Caco-2 (cell line): ENCODE measurements at regions not wholly inside any gene's neighbourhood (a gene's known extent, or its start where the extent isn't known, plus 50 kb on each side); places are given as distances from the start of the nearest gene placed in this dataset.

ENCODE experiments used
- BruUV-seq: library from RNA; stranded (reverse); fragments of 400-500 nt; replicated peaks from 2 replicates; lab custom pipeline; 2021; lab: Mats Ljungman, UMichigan
- CTCF ChIA-PET: fragments of 300-600 bp; sonication (Branson Sonifier 250); formaldehyde crosslinking; loops from one replicate; lab custom pipeline; 2022; ENCODE audit warnings: antibody characterized with exemption; lab: Charles Lee
- POLR2A ChIA-PET: fragments of 300-600 bp; sonication (Branson Sonifier 250); formaldehyde crosslinking; loops from one replicate; lab custom pipeline; 2022; ENCODE audit warnings: antibody characterized with exemption; lab: Charles Lee
- DNase-seq, 2 experiments: peaks; one replicate each; pipeline versions ENCODE4 v3.0.0 to v3.0.0-alpha.2; 2020 to 2022
- H3K27me3 ChIP-seq: replicated peaks from 2 replicates; pipeline ENCODE4 v1.6.0; 2011; ENCODE audit warnings: low read length; ENCODE audit not compliant: control insufficient read depth, insufficient read depth
- H3K36me3 ChIP-seq: 2 replicates; pipeline ENCODE4 v1.5.1; 2011; ENCODE audit warnings: low read length; ENCODE audit not compliant: control insufficient read depth, insufficient read depth
- H3K4me1 ChIP-seq: fragments of 250-450 bp; sonication (Bioruptor Pico); 2 replicates; pipeline ENCODE4 v1.5.1; 2020; ENCODE audit warnings: mild to moderate bottlenecking
- H3K4me3 ChIP-seq: 2 replicates; pipeline ENCODE4 v1.5.1; 2011; ENCODE audit warnings: low read depth, mild to moderate bottlenecking, control low read depth, low read length
- H3K9me3 ChIP-seq: fragments of 250-450 bp; sonication (Bioruptor Pico); 2 replicates; pipeline ENCODE4 v1.5.1; 2020; ENCODE audit warnings: mild to moderate bottlenecking, moderate library complexity
- H3K27ac Mint-ChIP-seq: one replicate; pipeline ENCODE4 v1.8.0; 2022; ENCODE audit warnings: mixed read lengths; ENCODE audit not compliant: unreplicated experiment
- H3K27me3 Mint-ChIP-seq: one replicate; pipeline ENCODE4 v1.8.0; 2022; ENCODE audit warnings: mixed read lengths; ENCODE audit not compliant: insufficient read depth, unreplicated experiment
- H3K36me3 Mint-ChIP-seq: one replicate; pipeline ENCODE4 v1.8.0; 2022; ENCODE audit warnings: mild to moderate bottlenecking, mixed read lengths; ENCODE audit not compliant: insufficient read depth, unreplicated experiment
- H3K4me1 Mint-ChIP-seq: one replicate; pipeline ENCODE4 v1.8.0; 2022; ENCODE audit warnings: low read depth, mixed read lengths; ENCODE audit not compliant: unreplicated experiment
- H3K4me3 Mint-ChIP-seq: one replicate; pipeline ENCODE4 v1.8.0; 2022; ENCODE audit warnings: mild to moderate bottlenecking, moderate library complexity, mixed read lengths; ENCODE audit not compliant: unreplicated experiment
- H3K9me3 Mint-ChIP-seq: one replicate; pipeline ENCODE4 v1.8.0; 2022; ENCODE audit warnings: mixed read lengths; ENCODE audit not compliant: unreplicated experiment
- intact Hi-C: fragments of 100-400 bp; cut with micrococcal nuclease; formaldehyde crosslinking; loops from one replicate; pipeline ENCODE4 v1.10.0; 2022; ENCODE audit not compliant: unreplicated experiment
- TF ChIP-seq, protein P1 (sequence below), 2 experiments: fragments of 200-600 bp in 1 of 2; IDR thresholded peaks; 1 replicate in 1 of 2; 2 replicates in 1 of 2; pipeline versions ENCODE4 v1.5.1 to v1.8.0; 2011 to 2022; ENCODE audit warnings: antibody characterized with exemption in 1 of 2, control low read depth in 1 of 2, inconsistent platforms in 1 of 2, low read depth in 1 of 2, low read length in 1 of 2, mild to moderate bottlenecking in 1 of 2, moderate library complexity in 1 of 2; ENCODE audit not compliant: insufficient read depth in 1 of 2, severe bottlenecking in 1 of 2, unreplicated experiment in 1 of 2

- CTCF ChIA-PET = no interaction called here
- no peaks in the 10 kb centered on the region for H3K36me3 Mint-ChIP-seq
- H3K9me3 Mint-ChIP-seq = no peaks in the 10 kb centered on the region
- TF ChIP-seq, protein P1, sequence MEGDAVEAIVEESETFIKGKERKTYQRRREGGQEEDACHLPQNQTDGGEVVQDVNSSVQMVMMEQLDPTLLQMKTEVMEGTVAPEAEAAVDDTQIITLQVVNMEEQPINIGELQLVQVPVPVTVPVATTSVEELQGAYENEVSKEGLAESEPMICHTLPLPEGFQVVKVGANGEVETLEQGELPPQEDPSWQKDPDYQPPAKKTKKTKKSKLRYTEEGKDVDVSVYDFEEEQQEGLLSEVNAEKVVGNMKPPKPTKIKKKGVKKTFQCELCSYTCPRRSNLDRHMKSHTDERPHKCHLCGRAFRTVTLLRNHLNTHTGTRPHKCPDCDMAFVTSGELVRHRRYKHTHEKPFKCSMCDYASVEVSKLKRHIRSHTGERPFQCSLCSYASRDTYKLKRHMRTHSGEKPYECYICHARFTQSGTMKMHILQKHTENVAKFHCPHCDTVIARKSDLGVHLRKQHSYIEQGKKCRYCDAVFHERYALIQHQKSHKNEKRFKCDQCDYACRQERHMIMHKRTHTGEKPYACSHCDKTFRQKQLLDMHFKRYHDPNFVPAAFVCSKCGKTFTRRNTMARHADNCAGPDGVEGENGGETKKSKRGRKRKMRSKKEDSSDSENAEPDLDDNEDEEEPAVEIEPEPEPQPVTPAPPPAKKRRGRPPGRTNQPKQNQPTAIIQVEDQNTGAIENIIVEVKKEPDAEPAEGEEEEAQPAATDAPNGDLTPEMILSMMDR (IDR thresholded peaks at IDR 0.05; ENCODE audit: insufficient read depth in 1 of 2, low read depth in 1 of 2, low read length in 1 of 2, severe bottlenecking in 1 of 2, unreplicated experiment in 1 of 2) = no peak
- no peaks in the 10 kb centered on the region for H3K9me3 ChIP-seq
- no peak overlapping the region for H3K27ac Mint-ChIP-seq
- peaks cover 14% of the 10 kb centered on the region for H3K4me1 Mint-ChIP-seq
- intact Hi-C loops = no loop called here
- no peak for DNase-seq
- H3K4me3 Mint-ChIP-seq = no peak overlapping the region
- H3K27me3 ChIP-seq = no peaks in the 10 kb centered on the region
- BruUV-seq = no TSS peak
- peaks cover 28% of the 10 kb centered on the region for H3K4me1 ChIP-seq
- POLR2A ChIA-PET = no interaction called here
- no peaks in the 10 kb centered on the region for H3K36me3 ChIP-seq
- H3K4me3 ChIP-seq = no peak overlapping the region
- H3K27me3 Mint-ChIP-seq = no peaks in the 10 kb centered on the region
Observed at GRCh38 chr5:82599692-82600091, 321.5 kb upstream of the RPS23 start.

DNA sequence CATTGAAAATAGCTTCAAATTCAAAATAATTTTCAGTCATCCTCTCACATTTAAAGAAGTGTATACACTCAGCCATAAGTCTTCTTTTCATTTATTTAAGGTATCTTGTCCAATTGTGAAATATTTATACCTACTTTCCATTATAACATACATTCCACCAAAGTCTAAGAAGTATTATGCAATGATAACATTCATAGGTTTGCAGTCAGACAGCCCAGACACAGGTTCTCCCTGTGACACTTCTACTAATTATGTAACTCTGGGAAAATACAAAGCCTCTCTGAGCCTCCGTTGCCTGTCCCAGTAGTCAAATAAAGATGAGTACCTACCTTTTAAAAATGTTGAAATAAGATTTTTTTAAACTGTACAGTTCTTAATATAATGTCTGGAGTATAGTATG is 320.9 kb upstream of the RPS23 start:
- no peak for DNase-seq
- Mint-ChIP-seq H3K4me1 (peaks cover 18% of the 10 kb centered on the region), H3K36me3 (no peaks in the 10 kb centered on the region), H3K27ac (no peak overlapping the region), H3K4me3 (no peak overlapping the region), H3K27me3 (no peaks in the 10 kb centered on the region), H3K9me3 (no peaks in the 10 kb centered on the region)
- H3K27me3 ChIP-seq = no peaks in the 10 kb centered on the region
- ChIA-PET CTCF (no interaction called here), POLR2A (no interaction called here)
- peaks cover 34% of the 10 kb centered on the region for H3K4me1 ChIP-seq
- H3K4me3 ChIP-seq = no peak overlapping the region
- H3K9me3 ChIP-seq = no peaks in the 10 kb centered on the region
- intact Hi-C loops = no loop called here
- no TSS peak for BruUV-seq
- TF ChIP-seq, protein P1 (IDR thresholded peaks at IDR 0.05; ENCODE audit: insufficient read depth in 1 of 2, low read depth in 1 of 2, low read length in 1 of 2, severe bottlenecking in 1 of 2, unreplicated experiment in 1 of 2) = no peak
- no peaks in the 10 kb centered on the region for H3K36me3 ChIP-seq

DNA sequence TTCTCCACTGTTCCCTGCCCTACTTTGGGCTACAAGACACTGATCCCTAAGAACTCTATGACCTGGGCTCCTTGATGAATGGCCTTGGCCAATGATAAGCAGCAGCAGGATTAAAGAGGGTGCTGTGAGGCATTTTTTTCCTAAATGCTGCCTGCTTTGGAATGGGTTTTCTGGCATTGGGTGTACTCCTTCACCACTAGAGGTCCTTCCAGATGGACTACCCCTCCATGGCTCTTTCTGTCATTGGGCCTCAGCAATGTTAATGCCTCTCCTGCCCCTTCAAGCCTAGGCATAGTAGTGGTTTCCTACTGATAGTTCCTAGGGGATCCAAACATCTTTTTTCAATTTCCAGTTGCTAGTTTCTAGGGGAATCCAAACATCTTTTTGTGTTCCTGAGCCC is 319.3 kb upstream of the RPS23 start:
- Mint-ChIP-seq H3K27me3 (no peaks in the 10 kb centered on the region), H3K4me1 (peaks cover 30% of the 10 kb centered on the region), H3K36me3 (no peaks in the 10 kb centered on the region), H3K27ac (no peak overlapping the region), H3K9me3 (peaks cover 3% of the 10 kb centered on the region), H3K4me3 (no peak overlapping the region)
- intact Hi-C loops = no loop called here
- peaks cover 49% of the 10 kb centered on the region for H3K4me1 ChIP-seq
- no peaks in the 10 kb centered on the region for H3K27me3 ChIP-seq
- ChIA-PET POLR2A (no interaction called here), CTCF (no interaction called here)
- no peak for DNase-seq
- TF ChIP-seq, protein P1 (IDR thresholded peaks at IDR 0.05; ENCODE audit: insufficient read depth in 1 of 2, low read depth in 1 of 2, low read length in 1 of 2, severe bottlenecking in 1 of 2, unreplicated experiment in 1 of 2) = no peak
- H3K4me3 ChIP-seq = no peak overlapping the region
- no peaks in the 10 kb centered on the region for H3K36me3 ChIP-seq
- no TSS peak for BruUV-seq
- no peaks in the 10 kb centered on the region for H3K9me3 ChIP-seq
